Fibroblast of the aortic adventitia (primary cell): ENCODE measurements at regions not wholly inside any gene's neighbourhood (a gene's known extent, or its start where the extent isn't known, plus 50 kb on each side); places are given as distances from the start of the nearest gene placed in this dataset.

ENCODE experiments used
- DNase-seq: peaks from one replicate; pipeline ENCODE4 v3.0.0-alpha.2; 2010; ENCODE audit warnings: low read depth
- H3K4me3 ChIP-seq: 2 replicates; pipeline ENCODE4 v1.5.1; 2011; ENCODE audit warnings: low read depth, mild to moderate bottlenecking, control low read depth, low read length, moderate library complexity
- TF ChIP-seq, protein P1 (sequence below): IDR thresholded peaks from 2 replicates; pipeline ENCODE4 v1.5.1; 2011; ENCODE audit warnings: mild to moderate bottlenecking, low read length, control low read depth, inconsistent platforms; ENCODE audit not compliant: insufficient read depth

- no peak overlapping the region for H3K4me3 ChIP-seq
- TF ChIP-seq, protein P1, sequence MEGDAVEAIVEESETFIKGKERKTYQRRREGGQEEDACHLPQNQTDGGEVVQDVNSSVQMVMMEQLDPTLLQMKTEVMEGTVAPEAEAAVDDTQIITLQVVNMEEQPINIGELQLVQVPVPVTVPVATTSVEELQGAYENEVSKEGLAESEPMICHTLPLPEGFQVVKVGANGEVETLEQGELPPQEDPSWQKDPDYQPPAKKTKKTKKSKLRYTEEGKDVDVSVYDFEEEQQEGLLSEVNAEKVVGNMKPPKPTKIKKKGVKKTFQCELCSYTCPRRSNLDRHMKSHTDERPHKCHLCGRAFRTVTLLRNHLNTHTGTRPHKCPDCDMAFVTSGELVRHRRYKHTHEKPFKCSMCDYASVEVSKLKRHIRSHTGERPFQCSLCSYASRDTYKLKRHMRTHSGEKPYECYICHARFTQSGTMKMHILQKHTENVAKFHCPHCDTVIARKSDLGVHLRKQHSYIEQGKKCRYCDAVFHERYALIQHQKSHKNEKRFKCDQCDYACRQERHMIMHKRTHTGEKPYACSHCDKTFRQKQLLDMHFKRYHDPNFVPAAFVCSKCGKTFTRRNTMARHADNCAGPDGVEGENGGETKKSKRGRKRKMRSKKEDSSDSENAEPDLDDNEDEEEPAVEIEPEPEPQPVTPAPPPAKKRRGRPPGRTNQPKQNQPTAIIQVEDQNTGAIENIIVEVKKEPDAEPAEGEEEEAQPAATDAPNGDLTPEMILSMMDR = no peak
- no peak for DNase-seq
These were observed 920.9 kb downstream of the EFNA5 start for GRCh38 chr5:106749826-106750225.

GRCh38 chr5:106739127-106739526 is 931.6 kb downstream of the EFNA5 start:
- TF ChIP-seq, protein P1 = no peak
- no peak overlapping the region for H3K4me3 ChIP-seq
- DNase-seq = no peak

DNA sequence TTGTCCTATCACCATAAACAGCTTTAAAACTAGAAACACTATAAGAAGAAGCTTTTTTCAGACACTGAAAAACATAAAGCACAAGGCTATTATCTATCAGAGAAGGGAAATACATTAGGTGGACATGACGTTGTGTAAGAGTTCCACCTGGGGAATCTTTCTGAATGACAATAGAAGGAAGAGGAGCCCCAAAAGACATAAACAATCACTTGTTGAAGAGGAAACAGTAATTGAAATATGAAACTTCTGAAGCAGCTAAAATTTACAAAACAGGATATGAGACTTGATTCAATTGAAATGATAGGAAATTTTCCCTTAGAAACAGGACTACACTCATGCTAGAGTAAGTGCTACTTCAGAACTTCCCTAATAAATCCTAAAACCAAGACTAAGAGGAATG is 933.6 kb downstream of the EFNA5 start:
- DNase-seq = no peak
- TF ChIP-seq, protein P1 = no peak
- no peak overlapping the region for H3K4me3 ChIP-seq

DNA sequence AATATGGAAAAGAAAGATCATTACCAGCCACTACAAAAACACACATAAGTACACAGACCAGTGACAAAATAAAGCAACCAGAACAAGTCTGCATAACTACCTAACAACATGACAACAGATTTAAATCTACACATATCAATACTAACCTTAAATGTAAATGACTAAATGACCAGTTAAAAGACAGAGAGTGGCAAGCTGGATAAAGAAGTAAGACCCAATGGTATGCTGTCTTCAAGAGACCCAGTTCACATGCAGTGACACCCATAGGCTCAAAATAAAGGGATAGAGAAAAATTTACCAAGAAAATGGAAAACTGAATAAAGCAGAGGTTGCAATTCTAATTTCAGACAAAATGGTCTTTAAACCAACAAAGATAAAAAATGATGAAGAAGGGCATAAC is 938.1 kb downstream of the EFNA5 start:
- DNase-seq = no peak
- H3K4me3 ChIP-seq = no peak overlapping the region
- TF ChIP-seq, protein P1 = no peak

DNA sequence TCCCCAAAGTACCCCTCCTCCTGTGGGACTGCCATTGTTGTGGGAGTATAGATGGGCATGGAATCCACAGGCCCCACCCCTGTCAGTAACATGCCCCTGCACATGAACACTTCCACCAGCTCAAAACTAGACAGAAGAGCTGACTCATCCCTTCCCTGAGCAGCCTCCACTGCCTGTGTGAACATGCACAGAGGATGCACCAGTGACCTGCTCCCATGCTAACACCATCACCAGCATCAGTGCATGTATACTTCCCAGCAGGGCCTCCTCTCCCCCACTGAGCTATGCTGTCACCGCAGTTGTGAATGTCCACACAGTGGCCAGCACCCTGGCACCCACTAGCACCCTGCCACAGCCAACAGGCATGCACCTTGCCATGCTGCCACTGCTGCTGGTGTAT is 939.8 kb downstream of the EFNA5 start:
- TF ChIP-seq, protein P1 = no peak
- H3K4me3 ChIP-seq = no peak overlapping the region
- no peak for DNase-seq

DNA sequence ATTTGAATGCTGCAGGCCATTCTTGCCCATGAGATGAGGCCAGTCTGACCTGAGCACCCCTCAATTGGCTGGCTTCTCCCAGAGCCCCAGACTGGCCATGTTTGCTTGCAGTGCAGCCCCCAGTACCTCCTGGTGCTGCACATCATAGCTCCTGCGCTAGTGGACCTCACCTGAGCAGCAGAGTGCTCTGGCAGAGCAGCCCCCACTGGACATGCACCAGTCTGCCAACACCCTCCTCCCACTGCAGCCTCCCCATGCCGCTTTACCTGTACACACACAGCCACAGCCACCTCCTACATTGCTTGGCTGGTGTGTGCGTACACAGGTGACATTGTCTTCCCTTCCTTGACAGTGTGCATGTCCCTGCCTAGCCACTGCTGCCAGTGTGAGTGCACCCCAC is 940.2 kb downstream of the EFNA5 start:
- no peak overlapping the region for H3K4me3 ChIP-seq
- TF ChIP-seq, protein P1 = no peak
- DNase-seq = no peak

DNA sequence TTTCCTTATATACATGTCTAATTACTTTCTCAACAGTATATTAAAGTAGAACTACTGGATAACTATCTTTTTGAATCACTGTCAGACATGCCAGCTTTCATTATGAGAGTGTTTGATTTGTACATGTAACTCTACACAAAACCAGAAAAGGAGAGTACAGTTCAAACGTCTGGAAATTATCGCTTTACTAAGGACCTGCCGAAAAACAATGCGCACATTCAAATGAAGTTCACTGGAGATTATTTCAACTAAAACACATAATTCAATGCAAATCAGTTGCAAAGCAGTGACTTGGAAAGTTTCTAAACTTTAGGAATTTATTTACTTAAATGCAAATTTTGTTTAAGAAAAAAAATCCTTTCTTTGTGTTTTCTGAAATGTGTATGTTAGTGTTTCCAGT is 942.5 kb downstream of the EFNA5 start:
- no peak overlapping the region for H3K4me3 ChIP-seq
- no peak for DNase-seq

More for the DNA sequence above, 942.5 kb downstream of the EFNA5 start:
- TF ChIP-seq, protein P1 = no peak
